ENCODE measurements at regions not wholly inside any gene's neighbourhood (a gene's known extent, or its start where the extent isn't known, plus 50 kb on each side); places are given as distances from the start of the nearest gene placed in this dataset.

GRCh38 chr6:165713845-165714466 is 50.9 kb upstream of the PDE10A start:
- no peak for DNase-seq (ENCODE audit: low spot score)
- no peak for TF ChIP-seq CTCF (IDR thresholded peaks at IDR 0.05; ENCODE audit: extremely low read depth, missing control alignments)

Measured in GM20000 (cell line).